ENCODE measurements at regions not wholly inside any gene's neighbourhood (a gene's known extent, or its start where the extent isn't known, plus 50 kb on each side); places are given as distances from the start of the nearest gene placed in this dataset.

DNA sequence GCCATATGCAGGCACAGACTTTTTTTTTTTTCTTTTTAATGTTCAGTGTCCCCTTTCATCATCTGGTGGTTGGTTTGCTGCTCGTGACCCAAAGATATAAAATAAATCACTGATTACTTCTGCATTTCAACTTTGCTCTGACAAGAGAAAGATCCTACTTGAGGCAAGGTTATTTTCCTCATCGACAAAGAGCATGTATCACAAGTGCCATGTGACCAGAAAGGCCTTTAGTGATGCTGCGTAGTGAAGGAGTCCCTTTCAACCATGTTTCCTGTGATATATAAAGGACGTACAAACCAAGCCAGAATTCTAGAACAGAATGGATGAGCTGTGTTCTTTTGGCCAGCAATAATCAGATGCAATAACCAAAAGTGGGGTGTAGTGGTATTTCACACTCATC is 323.4 kb upstream of the PSMD7 start:
- TF ChIP-seq, protein P1, sequence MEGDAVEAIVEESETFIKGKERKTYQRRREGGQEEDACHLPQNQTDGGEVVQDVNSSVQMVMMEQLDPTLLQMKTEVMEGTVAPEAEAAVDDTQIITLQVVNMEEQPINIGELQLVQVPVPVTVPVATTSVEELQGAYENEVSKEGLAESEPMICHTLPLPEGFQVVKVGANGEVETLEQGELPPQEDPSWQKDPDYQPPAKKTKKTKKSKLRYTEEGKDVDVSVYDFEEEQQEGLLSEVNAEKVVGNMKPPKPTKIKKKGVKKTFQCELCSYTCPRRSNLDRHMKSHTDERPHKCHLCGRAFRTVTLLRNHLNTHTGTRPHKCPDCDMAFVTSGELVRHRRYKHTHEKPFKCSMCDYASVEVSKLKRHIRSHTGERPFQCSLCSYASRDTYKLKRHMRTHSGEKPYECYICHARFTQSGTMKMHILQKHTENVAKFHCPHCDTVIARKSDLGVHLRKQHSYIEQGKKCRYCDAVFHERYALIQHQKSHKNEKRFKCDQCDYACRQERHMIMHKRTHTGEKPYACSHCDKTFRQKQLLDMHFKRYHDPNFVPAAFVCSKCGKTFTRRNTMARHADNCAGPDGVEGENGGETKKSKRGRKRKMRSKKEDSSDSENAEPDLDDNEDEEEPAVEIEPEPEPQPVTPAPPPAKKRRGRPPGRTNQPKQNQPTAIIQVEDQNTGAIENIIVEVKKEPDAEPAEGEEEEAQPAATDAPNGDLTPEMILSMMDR (IDR thresholded peaks at IDR 0.05 in 2 of 3, conservative IDR thresholded peaks at IDR 0.05 in 1 of 3; ENCODE audit: borderline replicate concordance in 1 of 3, insufficient read depth in 1 of 3, low read depth in 2 of 3, low read length in 2 of 3), result no peak
- TF ChIP-seq SP1 (IDR thresholded peaks at IDR 0.05; ENCODE audit: low read depth), result no peak
- TF ChIP-seq POLR2AphosphoS5 (IDR thresholded peaks at IDR 0.05; ENCODE audit: low read depth, low read length), result no peak
- TF ChIP-seq, protein P2, sequence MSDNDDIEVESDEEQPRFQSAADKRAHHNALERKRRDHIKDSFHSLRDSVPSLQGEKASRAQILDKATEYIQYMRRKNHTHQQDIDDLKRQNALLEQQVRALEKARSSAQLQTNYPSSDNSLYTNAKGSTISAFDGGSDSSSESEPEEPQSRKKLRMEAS (IDR thresholded peaks at IDR 0.05), result no peak
- no peak for TF ChIP-seq ELF1 (IDR thresholded peaks at IDR 0.05; ENCODE audit: borderline replicate concordance, low read depth)
- no peak for TF ChIP-seq ZNF274 (IDR thresholded peaks at IDR 0.05; ENCODE audit: low read depth, low read length)
- TF ChIP-seq POLR2A (IDR thresholded peaks at IDR 0.05; ENCODE audit: borderline replicate concordance, extremely low read depth, insufficient read depth, insufficient read length), result no peak
- no peak for TF ChIP-seq TCF7L2 (IDR thresholded peaks at IDR 0.05; ENCODE audit: borderline replicate concordance, extremely low read depth, insufficient read depth, insufficient read length)
- no peak for TF ChIP-seq YY1 (IDR thresholded peaks at IDR 0.05; ENCODE audit: extremely low read depth, insufficient replicate concordance, low read depth, low read length)
